K562 (cell line): ENCODE measurements at regions not wholly inside any gene's neighbourhood (a gene's known extent, or its start where the extent isn't known, plus 50 kb on each side); places are given as distances from the start of the nearest gene placed in this dataset.

Experiments
- CLOCK ChIP-seq: fragments of 250-450 bp; sonication (Bioruptor Pico); IDR thresholded peaks from 2 replicates; pipeline ENCODE4 v1.4.0; 2020; ENCODE audit warnings: mild to moderate bottlenecking, moderate library complexity, borderline replicate concordance
- THRB ChIP-seq: fragments of 450-650 bp; formaldehyde crosslinking; conservative IDR thresholded peaks from 2 replicates; pipeline ENCODE4 v1.4.0; 2022; ENCODE audit warnings: mild to moderate bottlenecking, missing genetic modification characterization
- ZFP91 ChIP-seq: sonication (generic); formaldehyde crosslinking; IDR thresholded peaks from 2 replicates; pipeline ENCODE4 v1.8.0; 2022; ENCODE audit warnings: mild to moderate bottlenecking, missing genetic modification reagents
- ZNF23 ChIP-seq: fragments of 250-450 bp; sonication (Bioruptor Pico); IDR thresholded peaks from 2 replicates; pipeline ENCODE4 v1.4.0; 2020; ENCODE audit warnings: mild to moderate bottlenecking

- TF ChIP-seq ZNF23 (CRISPR knock-in tag) (no peak), THRB (no peak), ZFP91 (no peak), CLOCK (CRISPR knock-in tag) (no peak)
Observed at GRCh38 chr12:30358671-30359070, 337.0 kb downstream of the IPO8 start (continued).
